HG03457 (cell line): ENCODE measurements at regions not wholly inside any gene's neighbourhood (a gene's known extent, or its start where the extent isn't known, plus 50 kb on each side); places are given as distances from the start of the nearest gene placed in this dataset.

Experiments used
- ATAC-seq: cut with Tn5 transposase; IDR thresholded peaks from one replicate; pipeline ENCODE4 v1.9.1; 2021; ENCODE audit warnings: moderate number of reproducible peaks; ENCODE audit not compliant: unreplicated experiment

GRCh38 chr4:179486570-179487335 lies 2044.5 kb upstream of the AGA start:
- ATAC-seq: no peak

GRCh38 chr4:179492260-179493080 lies 2050.2 kb upstream of the AGA start:
- ATAC-seq: no peak

- no peak for ATAC-seq
These were observed 2061.7 kb upstream of the AGA start for GRCh38 chr4:179503976-179504375.

- ATAC-seq: no peak
These were observed 2067.3 kb upstream of the AGA start for GRCh38 chr4:179509489-179509888.

- ATAC-seq: no peak
These were observed 2079.7 kb upstream of the AGA start for GRCh38 chr4:179521952-179522351.

GRCh38 chr4:179530958-179531357 lies 2088.7 kb upstream of the AGA start:
- no peak for ATAC-seq

GRCh38 chr4:179536694-179537093 lies 2094.5 kb upstream of the AGA start:
- ATAC-seq: no peak

- no peak for ATAC-seq
These were observed 2097.4 kb upstream of the AGA start for GRCh38 chr4:179539641-179540040.

- ATAC-seq: no peak
These were observed 2101.5 kb upstream of the AGA start for GRCh38 chr4:179543771-179544170.

- ATAC-seq: no peak
These were observed 2102.3 kb upstream of the AGA start for GRCh38 chr4:179544496-179544895.

GRCh38 chr4:179552131-179552530 lies 2109.9 kb upstream of the AGA start:
- ATAC-seq: no peak

- no peak for ATAC-seq
These were observed 2121.5 kb upstream of the AGA start for GRCh38 chr4:179563741-179564140.

GRCh38 chr4:179569549-179569948 lies 2127.3 kb upstream of the AGA start:
- ATAC-seq: no peak

GRCh38 chr4:179582164-179582905 lies 2140.1 kb upstream of the AGA start:
- no peak for ATAC-seq

GRCh38 chr4:179583221-179583620 lies 2141.0 kb upstream of the AGA start:
- no peak for ATAC-seq

GRCh38 chr4:179584101-179584500 lies 2141.9 kb upstream of the AGA start:
- no peak for ATAC-seq

- no peak for ATAC-seq
These were observed 2143.5 kb upstream of the AGA start for GRCh38 chr4:179585761-179586160.

GRCh38 chr4:179586460-179586859 lies 2144.2 kb upstream of the AGA start:
- no peak for ATAC-seq

- no peak for ATAC-seq
These were observed 2153.6 kb upstream of the AGA start for GRCh38 chr4:179595671-179596410.

- no peak for ATAC-seq
These were observed 2154.4 kb upstream of the AGA start for GRCh38 chr4:179596621-179597020.

GRCh38 chr4:179597301-179597700 lies 2155.1 kb upstream of the AGA start:
- no peak for ATAC-seq
